ENCODE measurements at regions not wholly inside any gene's neighbourhood (a gene's known extent, or its start where the extent isn't known, plus 50 kb on each side); places are given as distances from the start of the nearest gene placed in this dataset.

DNA sequence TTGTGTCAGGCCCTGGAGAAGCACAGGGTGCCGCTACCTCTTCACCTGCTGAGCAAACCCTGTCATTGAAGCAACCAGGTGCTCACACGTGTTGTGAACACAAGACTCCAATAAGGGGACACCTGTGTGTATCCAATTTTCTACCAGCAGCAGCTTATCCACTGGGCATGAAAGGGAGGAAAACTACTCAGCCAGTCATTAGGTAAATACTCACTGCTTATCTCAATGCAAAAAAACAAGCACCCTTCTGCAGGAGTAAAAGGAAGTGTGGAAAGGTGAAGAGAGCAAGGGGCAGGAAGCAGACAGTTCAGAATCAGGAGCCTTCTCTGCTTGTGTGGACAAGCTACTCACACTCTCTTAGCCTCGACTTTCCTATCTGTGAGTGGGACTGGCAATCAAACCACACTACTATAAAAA, 148.9 kb downstream of the ETS2 start:
- no CpG with 5 or more reads among the region's 3 CpGs for WGBS (ENCODE audit: extremely low coverage, insufficient read length, low lambda C conversion rate)
- H3K4ac ChIP-seq (ENCODE audit: low read depth, low read length), result no peak overlapping the region
- Mint-ChIP-seq H3K9me3 (peaks cover 6% of the 10 kb centered on the region in 2 experiments; a peak in 4 of 5 replicates), H3K27me3 (ENCODE audit: low read depth) (peaks cover 5% of the 10 kb centered on the region), H3K36me3 (ENCODE audit: insufficient read depth in 1 of 3, low read depth in 3 of 3) (peaks cover 0 to 8% (median 2%) of the 10 kb centered on the region in 3 experiments; a peak in 4 of 7 replicates), H3K27ac (no peak overlapping the region), H3K4me3 (no peak overlapping the region), H3K4me1 (peaks cover 5 to 21% of the 10 kb centered on the region in 2 experiments)
- no peak overlapping the region for H2BK15ac ChIP-seq (ENCODE audit: low read depth, low read length)
- no peak overlapping the region for H4K8ac ChIP-seq (replicated peaks; ENCODE audit: insufficient read length, low read depth, low read length)
- DNase-seq, result no peak
- H3K27ac ChIP-seq (ENCODE audit: insufficient read length, low read depth, low read length), result no peak overlapping the region
- H3K4me2 ChIP-seq (ENCODE audit: insufficient read depth, insufficient read length, low read length), result no peak overlapping the region
- no peak overlapping the region for H4K5ac ChIP-seq (ENCODE audit: insufficient read length, low read depth, low read length)
- H2AK5ac ChIP-seq (ENCODE audit: insufficient read length, low read length), result no peak overlapping the region
- H2BK120ac ChIP-seq (ENCODE audit: low read depth, low read length, poor library complexity, severe bottlenecking), result no peak overlapping the region
- no peaks in the 10 kb centered on the region; the same call in 1 of the 2 replicates for H3K4me1 ChIP-seq (ENCODE audit: insufficient read depth, low read length)
- H4K20me1 ChIP-seq (ENCODE audit: control insufficient read depth, insufficient read depth, insufficient read length), result no peaks in the 10 kb centered on the region
- no peak overlapping the region for H3K56ac ChIP-seq (ENCODE audit: insufficient read length, low read depth, low read length)
- no peaks in the 10 kb centered on the region for H3K27me3 ChIP-seq (ENCODE audit: insufficient read depth, low read length)
- no peak overlapping the region for H2BK12ac ChIP-seq (ENCODE audit: insufficient read length, low read depth, low read length)
- no peak overlapping the region for H3K23ac ChIP-seq (ENCODE audit: insufficient read length, low read depth, low read length)
- H3K18ac ChIP-seq (ENCODE audit: insufficient read length, low read depth, low read length), result no peak overlapping the region
- no peak overlapping the region for H3K9ac ChIP-seq (ENCODE audit: extremely low read depth, insufficient read length, low read length)
- no peaks in the 10 kb centered on the region for H3K23me2 ChIP-seq (ENCODE audit: insufficient read length, low read depth, low read length, poor library complexity, severe bottlenecking)
- H2BK20ac ChIP-seq (ENCODE audit: low read depth, low read length, poor library complexity, severe bottlenecking), result no peak overlapping the region
- no peaks in the 10 kb centered on the region for H3K79me2 ChIP-seq (ENCODE audit: insufficient read depth, low read length)
- H2BK5ac ChIP-seq (ENCODE audit: insufficient read length, low read length), result no peak overlapping the region
- no peak overlapping the region for H2AFZ ChIP-seq (ENCODE audit: low read length)
- no peak overlapping the region for H3T11ph ChIP-seq (ENCODE audit: low read length)
- no peaks in the 10 kb centered on the region for H3K9me3 ChIP-seq (ENCODE audit: control insufficient read depth, low read depth, low read length)
- H3K14ac ChIP-seq (ENCODE audit: insufficient read depth, low read length), result no peak overlapping the region
- TF ChIP-seq CTCF (conservative IDR thresholded peaks at IDR 0.05), result no peak
- H3K79me1 ChIP-seq (ENCODE audit: insufficient read depth, low read depth, low read length, poor library complexity, severe bottlenecking), result no peaks in the 10 kb centered on the region
- no peak overlapping the region for H4K91ac ChIP-seq (ENCODE audit: insufficient read length, low read depth, low read length)
